SK-N-SH (cell line): ENCODE measurements at regions not wholly inside any gene's neighbourhood (a gene's known extent, or its start where the extent isn't known, plus 50 kb on each side); places are given as distances from the start of the nearest gene placed in this dataset.

ENCODE experiments used
- CTCF ChIA-PET: fragments of 300-600, 350-600 bp; formaldehyde crosslinking; extraction: SDS; loops from one replicate; lab custom pipeline; 2021; lab: Yijun Ruan, JAX
- POLR2A ChIA-PET: fragments of 350-600 bp; sonication (Branson Sonifier 250); formaldehyde crosslinking; extraction: SDS; loops from one replicate; lab custom pipeline; 2020; ENCODE audit warnings: antibody characterized with exemption, inconsistent platforms; lab: Yijun Ruan, JAX
- DNase-seq: peaks from one replicate; pipeline ENCODE4 v3.0.0; 2012
- H2AFZ ChIP-seq: fragments of 200-600 bp; sonication (generic); 2 replicates; pipeline ENCODE4 v1.8.1; 2016; ENCODE audit warnings: antibody characterized with exemption, mild to moderate bottlenecking, low read depth
- H3F3A ChIP-seq: fragments of 200-600 bp; sonication (generic); replicated peaks from 2 replicates; pipeline ENCODE3; 2016; ENCODE audit warnings: antibody characterized with exemption, mild to moderate bottlenecking; ENCODE audit not compliant: insufficient read depth
- H3K27ac ChIP-seq, 2 experiments: fragments of 200-500 bp in 1 of 2; fragments of 200-600 bp in 1 of 2; sonication (Bioruptor generic) in 1 of 2; sonication (generic), shearing (Covaris generic) in 1 of 2; 2 replicates each; pipeline versions ENCODE4 v1.5.1 to v1.6.1; 2014 to 2016; ENCODE audit warnings: low read depth in 2 of 2, inconsistent platforms in 1 of 2, low read length in 1 of 2, mild to moderate bottlenecking in 1 of 2, mixed read lengths in 1 of 2
- H3K27me3 ChIP-seq: fragments of 200-600 bp; sonication (generic), shearing (Covaris generic); 2 replicates; pipeline ENCODE4 v1.6.1; 2016; ENCODE audit warnings: mixed run types; ENCODE audit not compliant: insufficient read depth
- H3K36me3 ChIP-seq, 2 experiments: fragments of 200-500 bp in 1 of 2; fragments of 200-600 bp in 1 of 2; sonication (Bioruptor generic) in 1 of 2; sonication (generic) in 1 of 2; replicated peaks in 1 of 2; 2 replicates each; pipeline versions ENCODE3 to v1.5.1; 2014 to 2016; ENCODE audit warnings: low read length in 1 of 2, mild to moderate bottlenecking in 1 of 2; ENCODE audit not compliant: insufficient read depth in 2 of 2, control insufficient read depth in 1 of 2
- H3K4me1 ChIP-seq, 2 experiments: fragments of 200-500 bp in 1 of 2; fragments of 200-600 bp in 1 of 2; sonication (Bioruptor generic) in 1 of 2; sonication (generic), shearing (Covaris generic) in 1 of 2; 2 replicates each; pipeline versions ENCODE4 v1.5.1 to v1.6.1; 2014 to 2016; ENCODE audit warnings: low read depth in 1 of 2, low read length in 1 of 2, mixed run types in 1 of 2; ENCODE audit not compliant: insufficient read depth in 2 of 2, control insufficient read depth in 1 of 2
- H3K4me2 ChIP-seq: fragments of 200-600 bp; sonication (generic), shearing (Covaris generic); 2 replicates; pipeline ENCODE4 v1.6.1; 2017; ENCODE audit warnings: mixed run types
- H3K4me3 ChIP-seq, 2 experiments: fragments of 200-500 bp in 1 of 2; fragments of 200-600 bp in 1 of 2; sonication (Bioruptor generic) in 1 of 2; sonication (generic), shearing (Covaris generic) in 1 of 2; 2 replicates each; pipeline versions ENCODE4 v1.5.1 to v1.8.1; 2014 to 2016; ENCODE audit warnings: low read depth in 2 of 2, inconsistent platforms in 1 of 2, low read length in 1 of 2, mild to moderate bottlenecking in 1 of 2, mixed read lengths in 1 of 2, moderate library complexity in 1 of 2
- H3K79me2 ChIP-seq: fragments of 200-600 bp; sonication (generic); 2 replicates; pipeline ENCODE4 v1.8.1; 2017; ENCODE audit warnings: mild to moderate bottlenecking; ENCODE audit not compliant: insufficient read depth
- H3K9ac ChIP-seq: fragments of 200-600 bp; sonication (generic); 2 replicates; pipeline ENCODE4 v1.6.1; 2017; ENCODE audit warnings: mixed run types
- H3K9me2 ChIP-seq: fragments of 200-600 bp; sonication (generic); 2 replicates; pipeline ENCODE4 v1.6.1; 2017; ENCODE audit warnings: mixed run types
- H3K9me3 ChIP-seq: fragments of 200-600 bp; sonication (generic); 2 replicates; pipeline ENCODE4 v1.6.1; 2017; ENCODE audit warnings: mixed run types, mild to moderate bottlenecking, moderate library complexity
- H4K20me1 ChIP-seq: fragments of 200-600 bp; sonication (generic); 2 replicates; pipeline ENCODE4 v1.6.1; 2017; ENCODE audit warnings: mild to moderate bottlenecking, mixed run types; ENCODE audit not compliant: insufficient read depth
- CHD2 ChIP-seq: fragments of 150-350 bp; IDR thresholded peaks from 2 replicates; pipeline ENCODE4 v1.6.1; 2018; ENCODE audit warnings: low read length; ENCODE audit not compliant: partially characterized antibody
- EP300 ChIP-seq, 2 experiments: IDR thresholded peaks; 2 replicates each; pipeline versions ENCODE4 v1.4.0 to v1.6.1; 2012; ENCODE audit warnings: borderline replicate concordance in 1 of 2, low read depth in 1 of 2, low read length in 1 of 2
- FOSL2 ChIP-seq: IDR thresholded peaks from 2 replicates; pipeline ENCODE4 v1.4.0; 2012; ENCODE audit warnings: low read depth, mild to moderate bottlenecking, moderate library complexity, borderline replicate concordance
- FOXJ3 ChIP-seq: sonication (generic); formaldehyde crosslinking; IDR thresholded peaks from 2 replicates; pipeline ENCODE4 v1.5.1; 2020; ENCODE audit warnings: mild to moderate bottlenecking, missing genetic modification reagents
- IRF3 ChIP-seq: fragments of 150-350 bp; IDR thresholded peaks from 2 replicates; pipeline ENCODE4 v1.6.1; 2016; ENCODE audit warnings: mild to moderate bottlenecking, low read depth, low read length
- MEF2A ChIP-seq: IDR thresholded peaks from 2 replicates; pipeline ENCODE4 v1.4.0; 2012; ENCODE audit warnings: low read depth, borderline replicate concordance
- NFIC ChIP-seq: IDR thresholded peaks from 2 replicates; pipeline ENCODE4 v1.4.0; 2012; ENCODE audit warnings: borderline replicate concordance
- NRF1 ChIP-seq: IDR thresholded peaks from 2 replicates; pipeline ENCODE4 v1.6.1; 2012; ENCODE audit warnings: low read depth, mild to moderate bottlenecking, low read length
- RFX5 ChIP-seq: IDR thresholded peaks from 2 replicates; pipeline ENCODE4 v1.6.1; 2012; ENCODE audit warnings: mild to moderate bottlenecking, improper control_type of control experiment, low read length
- SIN3A ChIP-seq: IDR thresholded peaks from 2 replicates; pipeline ENCODE4 v1.6.1; 2012; ENCODE audit warnings: low read depth, mild to moderate bottlenecking, low read length, moderate library complexity, borderline replicate concordance
- TAF1 ChIP-seq: IDR thresholded peaks from 2 replicates; pipeline ENCODE4 v1.6.1; 2012; ENCODE audit warnings: low read depth, mild to moderate bottlenecking, low read length, moderate library complexity, borderline replicate concordance
- USF1 ChIP-seq: IDR thresholded peaks from 2 replicates; pipeline ENCODE4 v1.4.0; 2012; ENCODE audit warnings: low read depth, borderline replicate concordance
- YY1 ChIP-seq: IDR thresholded peaks from 2 replicates; pipeline ENCODE4 v1.4.0; 2012; ENCODE audit warnings: low read depth, mild to moderate bottlenecking
- WGBS: methylation state at CpG from one replicate; pipeline ENCODE4 v1.1.6; 2017; ENCODE audit warnings: low lambda C conversion rate; 5-methylcytosine and 5-hydroxymethylcytosine counted together

GRCh38 chr21:16388911-16389560, 659.3 kb downstream of the USP25 start:
- ChIA-PET CTCF (interaction anchor here (0.6 kb wide), 1 partner anchor 68 kb away, joined by 3 read pairs; no protein-coding TSS in a partner anchor), POLR2A (no interaction called here)
- Histone ChIP-seq H3K27me3 (no peaks in the 10 kb centered on the region), H3F3A (no peaks in the 10 kb centered on the region), H3K9me3 (no peaks in the 10 kb centered on the region), H3K9ac (no peak overlapping the region), H4K20me1 (no peaks in the 10 kb centered on the region), H3K36me3 (no peaks in the 10 kb centered on the region), H3K4me1 (no peaks in the 10 kb centered on the region), H3K4me2 (no peak overlapping the region), H2AFZ (no peak overlapping the region), H3K9me2 (no peaks in the 10 kb centered on the region), H3K4me3 (no peak overlapping the region), H3K79me2 (no peaks in the 10 kb centered on the region), H3K27ac (no peak overlapping the region)
- no peak for DNase-seq
- no peak for TF ChIP-seq NFIC
- no peak for TF ChIP-seq YY1
- no peak for TF ChIP-seq IRF3
- no peak for TF ChIP-seq TAF1
- no peak for TF ChIP-seq USF1
- no peak for TF ChIP-seq SIN3A
- 72% methylated on average over 2 of the region's 2 CpGs for WGBS

GRCh38 chr21:16389643-16390042, 659.9 kb downstream of the USP25 start:
- no peaks in the 10 kb centered on the region for H3K9me2 ChIP-seq
- H3K27ac ChIP-seq, result no peak overlapping the region
- no peaks in the 10 kb centered on the region for H3K4me1 ChIP-seq
- no peaks in the 10 kb centered on the region for H3K27me3 ChIP-seq
- no peak overlapping the region for H3K4me3 ChIP-seq
- WGBS, result 68% methylated on average over 2 of the region's 2 CpGs
- H3K9ac ChIP-seq, result no peak overlapping the region
- no peaks in the 10 kb centered on the region for H4K20me1 ChIP-seq
- no peaks in the 10 kb centered on the region for H3F3A ChIP-seq
- H3K9me3 ChIP-seq, result no peaks in the 10 kb centered on the region
- no peak overlapping the region for H3K4me2 ChIP-seq
- H3K79me2 ChIP-seq, result no peaks in the 10 kb centered on the region
- TF ChIP-seq FOXJ3 (CRISPR knock-in tag) (no peak), TAF1 (no peak), MEF2A (no peak), RFX5 (no peak), FOSL2 (no peak), YY1 (no peak), NRF1 (no peak), CHD2 (no peak), EP300 (IDR thresholded peaks at IDR 0.05; ENCODE audit: borderline replicate concordance in 1 of 2, low read depth in 1 of 2, low read length in 1 of 2) (no peak)
- H2AFZ ChIP-seq, result no peak overlapping the region
- H3K36me3 ChIP-seq, result no peaks in the 10 kb centered on the region
- POLR2A ChIA-PET, result no interaction called here
- DNase-seq, result no peak
- CTCF ChIA-PET, result no interaction called here
